ENCODE measurements at regions not wholly inside any gene's neighbourhood (a gene's known extent, or its start where the extent isn't known, plus 50 kb on each side); places are given as distances from the start of the nearest gene placed in this dataset.

DNA sequence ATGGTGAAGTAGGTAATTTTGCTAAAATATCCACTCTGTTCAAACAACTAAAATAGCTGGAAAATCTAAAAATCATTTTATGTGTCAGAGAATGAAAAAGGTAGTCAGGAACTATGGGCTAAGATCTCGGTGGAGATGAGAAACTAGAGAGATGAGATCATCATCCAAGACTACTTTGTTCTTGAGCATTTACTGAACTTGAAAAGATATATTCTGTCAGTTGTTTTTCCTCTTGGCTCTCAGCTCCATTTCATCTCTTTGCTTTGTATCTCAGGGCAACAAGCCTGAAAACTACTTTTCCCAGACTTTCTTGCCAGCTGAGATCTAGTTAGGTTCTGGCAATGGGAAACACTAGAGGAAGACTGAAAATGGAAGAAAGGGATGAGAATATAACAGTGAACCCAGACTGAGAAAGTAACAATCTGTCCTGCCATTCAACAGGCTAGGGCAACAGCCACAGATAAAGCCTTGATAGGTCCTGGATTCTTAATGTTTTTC, 346.2 kb upstream of the MEX3C start:
- Mint-ChIP-seq H3K4me3 (ENCODE audit: unreplicated experiment) (no peak overlapping the region), H3K4me1 (ENCODE audit: unreplicated experiment) (no peaks in the 10 kb centered on the region), H3K9me3 (ENCODE audit: unreplicated experiment) (no peaks in the 10 kb centered on the region), H3K27ac (ENCODE audit: unreplicated experiment) (no peak overlapping the region), H3K36me3 (ENCODE audit: low read depth, unreplicated experiment) (no peaks in the 10 kb centered on the region), H3K27me3 (ENCODE audit: unreplicated experiment) (no peaks in the 10 kb centered on the region)
- no peak for TF ChIP-seq CTCF (IDR thresholded peaks at IDR 0.05; ENCODE audit: unreplicated experiment)
- DNase-seq (ENCODE audit: low spot score): no peak

GRCh38 chr18:51545446-51545845, 348.0 kb upstream of the MEX3C start:
- Mint-ChIP-seq H3K27me3 (ENCODE audit: unreplicated experiment) (no peaks in the 10 kb centered on the region), H3K9me3 (ENCODE audit: unreplicated experiment) (no peaks in the 10 kb centered on the region), H3K4me1 (ENCODE audit: unreplicated experiment) (no peaks in the 10 kb centered on the region), H3K36me3 (ENCODE audit: low read depth, unreplicated experiment) (no peaks in the 10 kb centered on the region), H3K27ac (ENCODE audit: unreplicated experiment) (no peak overlapping the region), H3K4me3 (ENCODE audit: unreplicated experiment) (no peak overlapping the region)
- no peak for TF ChIP-seq CTCF (IDR thresholded peaks at IDR 0.05; ENCODE audit: unreplicated experiment)
- DNase-seq (ENCODE audit: low spot score): no peak

- H3K27ac Mint-ChIP-seq (ENCODE audit: unreplicated experiment): no peak overlapping the region
- no peak for DNase-seq (ENCODE audit: low spot score)
- H3K27me3 Mint-ChIP-seq (ENCODE audit: unreplicated experiment): peaks cover 5% of the 10 kb centered on the region
- no peak overlapping the region for H3K4me3 Mint-ChIP-seq (ENCODE audit: unreplicated experiment)
- H3K36me3 Mint-ChIP-seq (ENCODE audit: low read depth, unreplicated experiment): no peaks in the 10 kb centered on the region
- no peaks in the 10 kb centered on the region for H3K9me3 Mint-ChIP-seq (ENCODE audit: unreplicated experiment)
- peaks cover 35% of the 10 kb centered on the region for H3K4me1 Mint-ChIP-seq (ENCODE audit: unreplicated experiment)
- no peak for TF ChIP-seq CTCF (IDR thresholded peaks at IDR 0.05; ENCODE audit: unreplicated experiment)
These were observed 361.9 kb upstream of the MEX3C start for GRCh38 chr18:51559198-51559901.

GRCh38 chr18:51559902-51560287, 362.4 kb upstream of the MEX3C start:
- DNase-seq (ENCODE audit: low spot score): no peak
- H3K27ac Mint-ChIP-seq (ENCODE audit: unreplicated experiment): no peak overlapping the region
- peaks cover 40% of the 10 kb centered on the region for H3K4me1 Mint-ChIP-seq (ENCODE audit: unreplicated experiment)
- H3K4me3 Mint-ChIP-seq (ENCODE audit: unreplicated experiment): no peak overlapping the region
- H3K27me3 Mint-ChIP-seq (ENCODE audit: unreplicated experiment): peaks cover 8% of the 10 kb centered on the region
- no peaks in the 10 kb centered on the region for H3K9me3 Mint-ChIP-seq (ENCODE audit: unreplicated experiment)
- no peak for TF ChIP-seq CTCF (IDR thresholded peaks at IDR 0.05; ENCODE audit: unreplicated experiment)
- H3K36me3 Mint-ChIP-seq (ENCODE audit: low read depth, unreplicated experiment): no peaks in the 10 kb centered on the region

GRCh38 chr18:51561821-51562220, 364.3 kb upstream of the MEX3C start:
- no peak for DNase-seq (ENCODE audit: low spot score)
- peaks cover 9% of the 10 kb centered on the region for H3K27me3 Mint-ChIP-seq (ENCODE audit: unreplicated experiment)
- peaks cover 36% of the 10 kb centered on the region for H3K4me1 Mint-ChIP-seq (ENCODE audit: unreplicated experiment)
- H3K36me3 Mint-ChIP-seq (ENCODE audit: low read depth, unreplicated experiment): no peaks in the 10 kb centered on the region
- no peaks in the 10 kb centered on the region for H3K9me3 Mint-ChIP-seq (ENCODE audit: unreplicated experiment)
- no peak for TF ChIP-seq CTCF (IDR thresholded peaks at IDR 0.05; ENCODE audit: unreplicated experiment)
- no peak overlapping the region for H3K4me3 Mint-ChIP-seq (ENCODE audit: unreplicated experiment)
- no peak overlapping the region for H3K27ac Mint-ChIP-seq (ENCODE audit: unreplicated experiment)

Measured in endothelial cell (in vitro differentiated cells).